AG09309 (cell line): ENCODE measurements at regions not wholly inside any gene's neighbourhood (a gene's known extent, or its start where the extent isn't known, plus 50 kb on each side); places are given as distances from the start of the nearest gene placed in this dataset.
"Not testable (repeated sequence)": the region's sequence is repeated elsewhere in the genome, so short reads cannot be mapped to it uniquely, and the experiment has no call there.

Experiments
- DNase-seq: peaks from one replicate; pipeline ENCODE4 v3.0.0-alpha.2; 2010; ENCODE audit warnings: low read depth
- H3K4me3 ChIP-seq: 2 replicates; pipeline ENCODE4 v1.5.1; 2011; ENCODE audit warnings: mild to moderate bottlenecking, low read depth, low read length, moderate library complexity; ENCODE audit not compliant: control insufficient read depth
- CTCF ChIP-seq: IDR thresholded peaks from 2 replicates; pipeline ENCODE4 v1.5.1; 2011; ENCODE audit warnings: mild to moderate bottlenecking, low read depth, low read length, inconsistent platforms; ENCODE audit not compliant: insufficient read depth, control insufficient read depth; ENCODE audit errors: missing control alignments

GRCh38 chr12:22124987-22125386 lies 79.0 kb downstream of the CMAS start:
- no peak for TF ChIP-seq CTCF
- no peak for DNase-seq
- no peak overlapping the region for H3K4me3 ChIP-seq

GRCh38 chr12:22126101-22126500 lies 80.1 kb downstream of the CMAS start:
- DNase-seq, H3K4me3 ChIP-seq: not testable (repeated sequence)

GRCh38 chr12:22126758-22127157 lies 80.7 kb downstream of the CMAS start:
- H3K4me3 ChIP-seq = no peak overlapping the region
- no peak for TF ChIP-seq CTCF
- no peak for DNase-seq

GRCh38 chr12:22130671-22131070 lies 84.7 kb downstream of the CMAS start:
- no peak for TF ChIP-seq CTCF
- H3K4me3 ChIP-seq = no peak overlapping the region
- no peak for DNase-seq

GRCh38 chr12:22136604-22137117 lies 90.6 kb downstream of the CMAS start:
- not testable (repeated sequence) for DNase-seq, H3K4me3 ChIP-seq
